Liver (tissue), 8 donors: ENCODE measurements at regions not wholly inside any gene's neighbourhood (a gene's known extent, or its start where the extent isn't known, plus 50 kb on each side); places are given as distances from the start of the nearest gene placed in this dataset.

Experiments
- DNase-seq: peaks from one replicate; pipeline ENCODE4 v3.0.0-alpha.2; 2017; ENCODE audit warnings: low spot score
- H3K27ac ChIP-seq, 2 donors: one replicate each; pipeline ENCODE4 v1.7.0; 2013; ENCODE audit warnings: inconsistent platforms in 2 of 2, low read length in 2 of 2, control low read depth in 1 of 2, low read depth in 1 of 2, mild to moderate bottlenecking in 1 of 2
- H3K27me3 ChIP-seq, 4 donors: one replicate each; pipeline versions ENCODE4 v1.6.1 to v1.7.0; 2013; ENCODE audit warnings: low read length in 3 of 4, inconsistent platforms in 1 of 4, mild to moderate bottlenecking in 1 of 4, moderate library complexity in 1 of 4; ENCODE audit not compliant: control insufficient read depth in 4 of 4, insufficient read depth in 4 of 4
- H3K36me3 ChIP-seq, 4 donors: one replicate each; pipeline versions ENCODE4 v1.6.1 to v1.7.0; 2013; ENCODE audit warnings: low read length in 3 of 4, mild to moderate bottlenecking in 3 of 4, low read depth in 1 of 4, moderate library complexity in 1 of 4; ENCODE audit not compliant: control insufficient read depth in 4 of 4, insufficient read depth in 3 of 4
- H3K4me1 ChIP-seq, 4 donors: one replicate each; pipeline versions ENCODE4 v1.6.1 to v1.7.0; 2013; ENCODE audit warnings: low read length in 3 of 4, mild to moderate bottlenecking in 3 of 4, moderate library complexity in 1 of 4; ENCODE audit not compliant: control insufficient read depth in 4 of 4, insufficient read depth in 4 of 4
- H3K4me3 ChIP-seq, 3 donors: one replicate each; pipeline versions ENCODE4 v1.6.1 to v1.7.0; 2013; ENCODE audit warnings: low read length in 3 of 3, control low read depth in 1 of 3, low read depth in 1 of 3, mild to moderate bottlenecking in 1 of 3
- H3K9ac ChIP-seq, 2 donors: one replicate each; pipeline ENCODE4 v1.7.0; 2013; ENCODE audit warnings: low read length in 2 of 2, mild to moderate bottlenecking in 2 of 2, moderate library complexity in 2 of 2, control low read depth in 1 of 2, low read depth in 1 of 2
- H3K9me3 ChIP-seq, 4 donors: one replicate each; pipeline versions ENCODE4 v1.6.1 to v1.7.0; 2013; ENCODE audit warnings: low read length in 3 of 4; ENCODE audit not compliant: control insufficient read depth in 4 of 4
- FOXA1 ChIP-seq: IDR thresholded peaks from 2 replicates; pipeline ENCODE4 v1.6.1; 2016; ENCODE audit warnings: antibody characterized with exemption
- GABPA ChIP-seq, 2 donors: IDR thresholded peaks in 1 of 2; conservative IDR thresholded peaks in 1 of 2; 2 replicates each; pipeline ENCODE4 v1.6.1; 2016; ENCODE audit warnings: antibody characterized with exemption in 2 of 2, mild to moderate bottlenecking in 1 of 2, moderate library complexity in 1 of 2
- HNF4A ChIP-seq, 2 donors: conservative IDR thresholded peaks; 2 replicates each; pipeline ENCODE4 v1.6.1; 2016; ENCODE audit warnings: antibody characterized with exemption in 2 of 2, mild to moderate bottlenecking in 2 of 2
- HNF4G ChIP-seq: IDR thresholded peaks from 2 replicates; pipeline ENCODE4 v1.6.1; 2016; ENCODE audit warnings: antibody characterized with exemption
- JUND ChIP-seq, 2 donors: IDR thresholded peaks; 2 replicates each; pipeline ENCODE4 v1.6.1; 2016; ENCODE audit warnings: antibody characterized with exemption in 2 of 2
- NR2F2 ChIP-seq: IDR thresholded peaks from 2 replicates; pipeline ENCODE4 v1.6.1; 2016; ENCODE audit warnings: antibody characterized with exemption
- RAD21 ChIP-seq, 2 donors: IDR thresholded peaks; 2 replicates each; pipeline ENCODE4 v1.6.1; 2016; ENCODE audit warnings: antibody characterized with exemption in 2 of 2, mild to moderate bottlenecking in 2 of 2
- RXRA ChIP-seq, 2 donors: IDR thresholded peaks; 2 replicates each; pipeline ENCODE4 v1.6.1; 2017 to 2018; ENCODE audit warnings: antibody characterized with exemption in 2 of 2, mild to moderate bottlenecking in 1 of 2
- SP1 ChIP-seq: IDR thresholded peaks from 2 replicates; pipeline ENCODE4 v1.6.1; 2018; ENCODE audit warnings: antibody characterized with exemption, mild to moderate bottlenecking
- TAF1 ChIP-seq: conservative IDR thresholded peaks from 2 replicates; pipeline ENCODE4 v1.6.1; 2016; ENCODE audit warnings: antibody characterized with exemption, mild to moderate bottlenecking
- YY1 ChIP-seq: IDR thresholded peaks from 2 replicates; pipeline ENCODE4 v1.6.1; 2016; ENCODE audit warnings: antibody characterized with exemption, mild to moderate bottlenecking
- WGBS: extraction: QIAGEN DNeasy Blood & Tissue Kit; methylation state at CpG from one replicate; pipeline ENCODE4 v1.1.7; 2013; 5-methylcytosine and 5-hydroxymethylcytosine counted together
- TF ChIP-seq, protein P1 (sequence below): fragments of 150-350 bp; IDR thresholded peaks from 2 replicates; pipeline ENCODE4 v1.5.1; 2017; ENCODE audit warnings: improper control_type of control experiment, low read depth, low read length; ENCODE audit not compliant: missing input control
- TF ChIP-seq, protein P2 (sequence below): IDR thresholded peaks from 2 replicates; pipeline ENCODE4 v1.6.1; 2016; ENCODE audit warnings: antibody characterized with exemption
- TF ChIP-seq, protein P3 (sequence below): IDR thresholded peaks from 2 replicates; pipeline ENCODE4 v1.6.1; 2016; ENCODE audit warnings: antibody characterized with exemption, mild to moderate bottlenecking
- TF ChIP-seq, protein P4 (sequence below): IDR thresholded peaks from 2 replicates; pipeline ENCODE4 v1.6.1; 2016; ENCODE audit warnings: antibody characterized with exemption
- TF ChIP-seq, protein P5 (sequence below): IDR thresholded peaks from 2 replicates; pipeline ENCODE4 v1.6.1; 2016; ENCODE audit warnings: antibody characterized with exemption
- donor health status: healthy.
- donor health status: healthy.
- donor health status: healthy.
- donor health status: healthy.
- donor health status: healthy.

DNA sequence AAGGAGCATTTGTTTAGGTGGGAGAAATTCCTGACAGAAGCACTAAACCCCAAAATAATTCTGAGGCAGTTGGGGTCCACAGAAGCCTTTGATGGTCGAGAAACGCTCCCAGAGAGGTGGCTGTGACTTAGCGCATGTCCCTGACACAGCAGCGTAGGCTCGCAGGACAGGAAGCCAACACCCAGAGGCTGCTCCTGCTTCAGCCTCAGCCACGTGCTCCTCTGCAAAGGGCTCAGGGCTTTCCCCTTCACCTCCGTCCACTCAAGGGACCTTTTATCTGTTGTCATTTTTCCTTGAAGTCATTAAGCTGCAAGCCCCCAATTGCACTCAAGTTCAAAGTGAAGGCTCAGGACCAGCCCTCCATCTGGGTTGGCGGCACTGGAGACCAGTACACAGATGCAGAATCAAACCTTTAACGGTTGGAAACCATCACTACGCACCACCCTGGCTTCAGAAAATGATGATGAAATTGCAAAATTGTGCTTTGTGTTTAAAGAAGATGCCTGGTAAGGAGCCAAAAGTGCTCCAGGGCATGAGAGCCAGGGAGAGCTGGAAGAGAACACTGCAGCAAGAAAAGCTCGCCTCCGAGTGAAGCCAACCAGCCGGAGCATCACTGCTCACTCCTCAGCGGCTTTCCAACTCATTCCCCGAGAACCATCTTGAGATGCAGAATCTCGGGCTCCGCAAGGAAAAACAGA is 219.6 kb downstream of the RAP2A start:
- Histone ChIP-seq H3K4me3 (no peak overlapping the region), H3K9ac (no peak overlapping the region), H3K27me3 (no peaks in the 10 kb centered on the region), H3K36me3 (no peaks in the 10 kb centered on the region), H3K27ac (no peak overlapping the region), H3K9me3 (no peaks in the 10 kb centered on the region), H3K4me1 (no peaks in the 10 kb centered on the region)
- TF ChIP-seq, protein P1, sequence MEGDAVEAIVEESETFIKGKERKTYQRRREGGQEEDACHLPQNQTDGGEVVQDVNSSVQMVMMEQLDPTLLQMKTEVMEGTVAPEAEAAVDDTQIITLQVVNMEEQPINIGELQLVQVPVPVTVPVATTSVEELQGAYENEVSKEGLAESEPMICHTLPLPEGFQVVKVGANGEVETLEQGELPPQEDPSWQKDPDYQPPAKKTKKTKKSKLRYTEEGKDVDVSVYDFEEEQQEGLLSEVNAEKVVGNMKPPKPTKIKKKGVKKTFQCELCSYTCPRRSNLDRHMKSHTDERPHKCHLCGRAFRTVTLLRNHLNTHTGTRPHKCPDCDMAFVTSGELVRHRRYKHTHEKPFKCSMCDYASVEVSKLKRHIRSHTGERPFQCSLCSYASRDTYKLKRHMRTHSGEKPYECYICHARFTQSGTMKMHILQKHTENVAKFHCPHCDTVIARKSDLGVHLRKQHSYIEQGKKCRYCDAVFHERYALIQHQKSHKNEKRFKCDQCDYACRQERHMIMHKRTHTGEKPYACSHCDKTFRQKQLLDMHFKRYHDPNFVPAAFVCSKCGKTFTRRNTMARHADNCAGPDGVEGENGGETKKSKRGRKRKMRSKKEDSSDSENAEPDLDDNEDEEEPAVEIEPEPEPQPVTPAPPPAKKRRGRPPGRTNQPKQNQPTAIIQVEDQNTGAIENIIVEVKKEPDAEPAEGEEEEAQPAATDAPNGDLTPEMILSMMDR, result no peak
- DNase-seq, result no peak
- 86% methylated on average over 17 of the region's 17 CpGs for WGBS

DNA sequence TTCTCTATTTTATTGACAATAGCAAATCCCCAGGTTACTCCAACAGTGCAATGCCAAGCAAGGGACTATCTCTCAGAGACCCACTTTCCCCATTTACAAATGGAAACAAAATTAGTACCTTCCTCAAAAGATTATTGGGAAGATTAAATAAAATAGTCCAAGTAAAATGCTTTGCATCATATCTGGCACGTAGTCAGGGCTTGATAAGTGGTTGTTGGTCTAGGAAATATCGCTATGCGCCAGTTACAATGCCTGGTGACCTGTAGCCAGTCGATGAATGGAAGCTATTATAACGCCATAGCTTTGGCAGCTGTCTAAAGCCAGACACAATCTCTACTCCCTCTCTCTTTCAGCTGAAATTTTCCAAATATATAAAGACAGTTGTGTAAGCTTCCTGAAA is 220.3 kb downstream of the RAP2A start:
- H3K4me1 ChIP-seq, result no peaks in the 10 kb centered on the region
- H3K9ac ChIP-seq, result no peak overlapping the region
- no peaks in the 10 kb centered on the region for H3K36me3 ChIP-seq
- no peaks in the 10 kb centered on the region for H3K9me3 ChIP-seq
- DNase-seq, result no peak
- no peaks in the 10 kb centered on the region for H3K27me3 ChIP-seq
- TF ChIP-seq HNF4A (conservative IDR thresholded peaks at IDR 0.05) (no peak), YY1 (no peak), TAF1 (no peak), NR2F2 (no peak), RAD21 (IDR thresholded peaks at IDR 0.05) (no peak), FOXA1 (no peak), HNF4G (no peak), JUND (IDR thresholded peaks at IDR 0.05) (no peak), RXRA (IDR thresholded peaks at IDR 0.05) (no peak), SP1 (no peak), GABPA (IDR thresholded peaks at IDR 0.05 in 1 of 2, conservative IDR thresholded peaks at IDR 0.05 in 1 of 2) (no peak)
- TF ChIP-seq, protein P2, sequence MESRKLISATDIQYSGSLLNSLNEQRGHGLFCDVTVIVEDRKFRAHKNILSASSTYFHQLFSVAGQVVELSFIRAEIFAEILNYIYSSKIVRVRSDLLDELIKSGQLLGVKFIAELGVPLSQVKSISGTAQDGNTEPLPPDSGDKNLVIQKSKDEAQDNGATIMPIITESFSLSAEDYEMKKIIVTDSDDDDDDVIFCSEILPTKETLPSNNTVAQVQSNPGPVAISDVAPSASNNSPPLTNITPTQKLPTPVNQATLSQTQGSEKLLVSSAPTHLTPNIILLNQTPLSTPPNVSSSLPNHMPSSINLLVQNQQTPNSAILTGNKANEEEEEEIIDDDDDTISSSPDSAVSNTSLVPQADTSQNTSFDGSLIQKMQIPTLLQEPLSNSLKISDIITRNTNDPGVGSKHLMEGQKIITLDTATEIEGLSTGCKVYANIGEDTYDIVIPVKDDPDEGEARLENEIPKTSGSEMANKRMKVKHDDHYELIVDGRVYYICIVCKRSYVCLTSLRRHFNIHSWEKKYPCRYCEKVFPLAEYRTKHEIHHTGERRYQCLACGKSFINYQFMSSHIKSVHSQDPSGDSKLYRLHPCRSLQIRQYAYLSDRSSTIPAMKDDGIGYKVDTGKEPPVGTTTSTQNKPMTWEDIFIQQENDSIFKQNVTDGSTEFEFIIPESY, result no peak
- TF ChIP-seq, protein P3, sequence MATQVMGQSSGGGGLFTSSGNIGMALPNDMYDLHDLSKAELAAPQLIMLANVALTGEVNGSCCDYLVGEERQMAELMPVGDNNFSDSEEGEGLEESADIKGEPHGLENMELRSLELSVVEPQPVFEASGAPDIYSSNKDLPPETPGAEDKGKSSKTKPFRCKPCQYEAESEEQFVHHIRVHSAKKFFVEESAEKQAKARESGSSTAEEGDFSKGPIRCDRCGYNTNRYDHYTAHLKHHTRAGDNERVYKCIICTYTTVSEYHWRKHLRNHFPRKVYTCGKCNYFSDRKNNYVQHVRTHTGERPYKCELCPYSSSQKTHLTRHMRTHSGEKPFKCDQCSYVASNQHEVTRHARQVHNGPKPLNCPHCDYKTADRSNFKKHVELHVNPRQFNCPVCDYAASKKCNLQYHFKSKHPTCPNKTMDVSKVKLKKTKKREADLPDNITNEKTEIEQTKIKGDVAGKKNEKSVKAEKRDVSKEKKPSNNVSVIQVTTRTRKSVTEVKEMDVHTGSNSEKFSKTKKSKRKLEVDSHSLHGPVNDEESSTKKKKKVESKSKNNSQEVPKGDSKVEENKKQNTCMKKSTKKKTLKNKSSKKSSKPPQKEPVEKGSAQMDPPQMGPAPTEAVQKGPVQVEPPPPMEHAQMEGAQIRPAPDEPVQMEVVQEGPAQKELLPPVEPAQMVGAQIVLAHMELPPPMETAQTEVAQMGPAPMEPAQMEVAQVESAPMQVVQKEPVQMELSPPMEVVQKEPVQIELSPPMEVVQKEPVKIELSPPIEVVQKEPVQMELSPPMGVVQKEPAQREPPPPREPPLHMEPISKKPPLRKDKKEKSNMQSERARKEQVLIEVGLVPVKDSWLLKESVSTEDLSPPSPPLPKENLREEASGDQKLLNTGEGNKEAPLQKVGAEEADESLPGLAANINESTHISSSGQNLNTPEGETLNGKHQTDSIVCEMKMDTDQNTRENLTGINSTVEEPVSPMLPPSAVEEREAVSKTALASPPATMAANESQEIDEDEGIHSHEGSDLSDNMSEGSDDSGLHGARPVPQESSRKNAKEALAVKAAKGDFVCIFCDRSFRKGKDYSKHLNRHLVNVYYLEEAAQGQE, result no peak
- TF ChIP-seq, protein P4, sequence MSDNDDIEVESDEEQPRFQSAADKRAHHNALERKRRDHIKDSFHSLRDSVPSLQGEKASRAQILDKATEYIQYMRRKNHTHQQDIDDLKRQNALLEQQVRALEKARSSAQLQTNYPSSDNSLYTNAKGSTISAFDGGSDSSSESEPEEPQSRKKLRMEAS, result no peak
- TF ChIP-seq, protein P1, result no peak
- TF ChIP-seq, protein P5, sequence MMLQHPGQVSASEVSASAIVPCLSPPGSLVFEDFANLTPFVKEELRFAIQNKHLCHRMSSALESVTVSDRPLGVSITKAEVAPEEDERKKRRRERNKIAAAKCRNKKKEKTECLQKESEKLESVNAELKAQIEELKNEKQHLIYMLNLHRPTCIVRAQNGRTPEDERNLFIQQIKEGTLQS, result no peak
- 55% methylated on average over 5 of the region's 5 CpGs for WGBS
- H3K27ac ChIP-seq, result no peak overlapping the region
- no peak overlapping the region for H3K4me3 ChIP-seq
